HG03039 (cell line): ENCODE measurements at regions not wholly inside any gene's neighbourhood (a gene's known extent, or its start where the extent isn't known, plus 50 kb on each side); places are given as distances from the start of the nearest gene placed in this dataset.
"Not testable (repeated sequence)": the region's sequence is repeated elsewhere in the genome, so short reads cannot be mapped to it uniquely, and the experiment has no call there.

Source experiments
- ATAC-seq: cut with Tn5 transposase; IDR thresholded peaks from one replicate; pipeline ENCODE4 v1.9.1; 2021; ENCODE audit warnings: mild to moderate bottlenecking, moderate library complexity; ENCODE audit not compliant: unreplicated experiment

- no peak for ATAC-seq
These were observed 361.2 kb downstream of the ATP23 start for GRCh38 chr12:58302487-58303011.

- ATAC-seq, result no peak
These were observed 365.1 kb downstream of the ATP23 start for GRCh38 chr12:58306266-58307000.

GRCh38 chr12:58309806-58310205, 368.4 kb downstream of the ATP23 start:
- ATAC-seq, result no peak

GRCh38 chr12:58310368-58310767, 369.0 kb downstream of the ATP23 start:
- no peak for ATAC-seq

- peak; percentile 50 for ATAC-seq
These were observed 369.6 kb downstream of the ATP23 start for GRCh38 chr12:58310809-58311622.

- no peak for ATAC-seq
These were observed 371.9 kb downstream of the ATP23 start for GRCh38 chr12:58313091-58313855.

GRCh38 chr12:58314610-58315009, 373.2 kb downstream of the ATP23 start:
- no peak for ATAC-seq

- ATAC-seq, result no peak
These were observed 375.6 kb downstream of the ATP23 start for GRCh38 chr12:58316926-58317325.

GRCh38 chr12:58321414-58321813, 380.0 kb downstream of the ATP23 start:
- ATAC-seq, result peak; percentile 72

GRCh38 chr12:58323676-58324075, 382.3 kb downstream of the ATP23 start:
- ATAC-seq, result no peak

GRCh38 chr12:58325561-58325960, 384.2 kb downstream of the ATP23 start:
- no peak for ATAC-seq

- no peak for ATAC-seq
These were observed 385.2 kb downstream of the ATP23 start for GRCh38 chr12:58326534-58326933.

GRCh38 chr12:58336581-58337242, 395.3 kb downstream of the ATP23 start:
- not testable (repeated sequence) for ATAC-seq

GRCh38 chr12:58337539-58337938, 396.2 kb downstream of the ATP23 start:
- not testable (repeated sequence) for ATAC-seq

GRCh38 chr12:58341791-58342190, 400.4 kb downstream of the ATP23 start:
- no peak for ATAC-seq

- no peak for ATAC-seq
These were observed 401.4 kb downstream of the ATP23 start for GRCh38 chr12:58342736-58343135.

GRCh38 chr12:58346032-58346632, 404.8 kb downstream of the ATP23 start:
- no peak for ATAC-seq

- no peak for ATAC-seq
These were observed 405.8 kb downstream of the ATP23 start for GRCh38 chr12:58347188-58347587.

GRCh38 chr12:58347691-58348090, 406.3 kb downstream of the ATP23 start:
- ATAC-seq, result no peak

- ATAC-seq, result no peak
These were observed 407.8 kb downstream of the ATP23 start for GRCh38 chr12:58349161-58349560.
